HepG2 (cell line): ENCODE measurements at regions not wholly inside any gene's neighbourhood (a gene's known extent, or its start where the extent isn't known, plus 50 kb on each side); places are given as distances from the start of the nearest gene placed in this dataset.

Source experiments
- AFF4 ChIP-seq: sonication (generic); formaldehyde crosslinking; IDR thresholded peaks from 2 replicates; pipeline ENCODE4 v1.4.0; 2020; ENCODE audit warnings: missing genetic modification reagents
- ARNT2 ChIP-seq: sonication (generic); formaldehyde crosslinking; IDR thresholded peaks from 2 replicates; pipeline ENCODE4 v1.8.0; 2022; ENCODE audit warnings: mild to moderate bottlenecking, low read depth, missing genetic modification reagents, moderate library complexity
- HNRNPLL ChIP-seq: fragments of 200-400 bp; formaldehyde crosslinking; IDR thresholded peaks from 2 replicates; pipeline ENCODE4 v1.6.1; 2017; ENCODE audit warnings: mild to moderate bottlenecking, low read depth, low read length; ENCODE audit not compliant: poor library complexity, severe bottlenecking
- ISL2 ChIP-seq: sonication (generic); formaldehyde crosslinking; IDR thresholded peaks from 2 replicates; pipeline ENCODE4 v1.5.0; 2020; ENCODE audit warnings: missing genetic modification reagents
- LBX2 ChIP-seq: sonication (generic); formaldehyde crosslinking; IDR thresholded peaks from 2 replicates; pipeline ENCODE4 v1.5.0; 2020; ENCODE audit warnings: missing genetic modification reagents, mild to moderate bottlenecking, borderline replicate concordance
- PHF8 ChIP-seq: sonication (generic); formaldehyde crosslinking; IDR thresholded peaks from 2 replicates; pipeline ENCODE4 v1.5.0; 2020; ENCODE audit warnings: missing genetic modification reagents
- PRDM15 ChIP-seq: sonication (generic); formaldehyde crosslinking; IDR thresholded peaks from 2 replicates; pipeline ENCODE4 v1.4.0; 2020; ENCODE audit warnings: missing genetic modification reagents
- THRA ChIP-seq: sonication (generic); formaldehyde crosslinking; IDR thresholded peaks from 2 replicates; pipeline ENCODE4 v1.4.0; 2020; ENCODE audit warnings: missing genetic modification reagents, borderline replicate concordance
- ZNF275 ChIP-seq: sonication (generic); formaldehyde crosslinking; IDR thresholded peaks from 2 replicates; pipeline ENCODE4 v1.8.0; 2022; ENCODE audit warnings: missing genetic modification reagents, mild to moderate bottlenecking, inconsistent platforms, borderline replicate concordance
- ZNF343 ChIP-seq: sonication (generic); formaldehyde crosslinking; IDR thresholded peaks from 2 replicates; pipeline ENCODE4 v1.4.0; 2020; ENCODE audit warnings: mild to moderate bottlenecking, missing genetic modification reagents
- ZNF383 ChIP-seq: sonication (generic); formaldehyde crosslinking; IDR thresholded peaks from 2 replicates; pipeline ENCODE4 v1.4.0; 2020; ENCODE audit warnings: missing genetic modification reagents, mild to moderate bottlenecking, borderline replicate concordance
- ZNF510 ChIP-seq: sonication (generic); formaldehyde crosslinking; IDR thresholded peaks from 2 replicates; pipeline ENCODE4 v1.4.0; 2020; ENCODE audit warnings: low read depth, mild to moderate bottlenecking, missing genetic modification reagents
- ZNF737 ChIP-seq: sonication (generic); formaldehyde crosslinking; IDR thresholded peaks from 2 replicates; pipeline ENCODE4 v1.5.0; 2020; ENCODE audit warnings: missing genetic modification reagents, mild to moderate bottlenecking, borderline replicate concordance
- ZNF83 ChIP-seq: sonication (generic); formaldehyde crosslinking; IDR thresholded peaks from 2 replicates; pipeline ENCODE4 v1.4.0; 2020; ENCODE audit warnings: missing genetic modification reagents, mild to moderate bottlenecking, borderline replicate concordance

- 0 out of 2 replicates have a peak, but pooled peaks have one; percentile 48 for TF ChIP-seq AFF4 (CRISPR knock-in tag)
- TF ChIP-seq ARNT2 (CRISPR knock-in tag): peak; percentile 93
- TF ChIP-seq HNRNPLL: peak; percentile 84
- TF ChIP-seq ZNF737 (CRISPR knock-in tag): no peak
- peak; percentile 89 for TF ChIP-seq ISL2 (CRISPR knock-in tag)
- peak; percentile 97 for TF ChIP-seq ZNF83 (CRISPR knock-in tag)
- TF ChIP-seq ZNF383 (CRISPR knock-in tag): no peak
- TF ChIP-seq PHF8 (CRISPR knock-in tag): peak; percentile 91
- peak; percentile 98 for TF ChIP-seq LBX2 (CRISPR knock-in tag)
- TF ChIP-seq ZNF510: no peak
- TF ChIP-seq ZNF343 (CRISPR knock-in tag): peak; percentile 95; the same call in 1 of the 2 replicates
- peak; percentile 98 for TF ChIP-seq ZNF275 (CRISPR knock-in tag)
- TF ChIP-seq PRDM15: peak; percentile 75; the same call in 1 of the 2 replicates
- peak; percentile 74 for TF ChIP-seq THRA (CRISPR knock-in tag)
Measured at GRCh38 chr16:21501869-21502667, 97.3 kb upstream of the METTL9 start (continued).
